OCI-M1 (cell line): ENCODE measurements at regions not wholly inside any gene's neighbourhood (a gene's known extent, or its start where the extent isn't known, plus 50 kb on each side); places are given as distances from the start of the nearest gene placed in this dataset.
"Not testable (repeated sequence)": the region's sequence is repeated elsewhere in the genome, so short reads cannot be mapped to it uniquely, and the experiment has no call there.

Experiments
- DNase-seq: peaks from one replicate; lab custom pipeline; 2025; lab: John Stamatoyannopoulos, UW

DNA sequence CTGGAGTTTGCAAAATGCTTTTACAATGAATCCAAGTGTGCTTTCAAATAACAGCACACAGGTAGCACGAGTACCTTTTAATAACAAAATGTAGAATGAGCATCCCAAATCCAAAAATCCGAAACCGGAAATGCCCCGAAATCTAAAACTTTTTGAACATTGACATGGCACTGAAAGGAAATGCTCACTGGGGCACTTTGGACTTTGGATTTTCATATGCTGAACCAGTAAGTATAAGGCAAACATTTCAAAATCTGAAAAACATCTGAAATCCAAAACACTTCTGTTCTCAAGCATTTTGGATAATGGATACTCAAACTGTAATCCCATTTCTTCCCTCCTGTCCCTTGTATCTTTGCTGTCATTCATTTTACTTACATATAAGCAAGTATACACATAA lies 50.1 kb downstream of the GCNT4 start:
- no peak for DNase-seq

DNA sequence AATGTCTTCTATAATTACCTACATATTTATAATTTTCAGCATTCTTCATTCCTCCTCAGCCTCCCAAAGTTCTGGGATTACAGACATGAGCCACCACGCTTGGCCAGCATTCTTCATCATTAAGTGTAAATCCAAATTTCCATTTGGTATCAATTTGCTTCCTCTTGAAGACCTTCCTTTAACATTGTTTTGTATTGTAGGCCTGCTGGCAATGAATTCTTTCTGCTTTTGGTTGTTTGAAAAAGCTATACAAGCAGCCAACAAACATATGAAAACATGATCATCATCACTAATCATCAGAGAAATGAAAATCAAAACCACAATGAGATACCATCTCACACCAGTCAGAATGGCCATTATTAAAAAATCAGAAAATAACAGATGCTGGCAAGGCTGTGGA lies 56.4 kb downstream of the GCNT4 start:
- DNase-seq, result no peak

DNA sequence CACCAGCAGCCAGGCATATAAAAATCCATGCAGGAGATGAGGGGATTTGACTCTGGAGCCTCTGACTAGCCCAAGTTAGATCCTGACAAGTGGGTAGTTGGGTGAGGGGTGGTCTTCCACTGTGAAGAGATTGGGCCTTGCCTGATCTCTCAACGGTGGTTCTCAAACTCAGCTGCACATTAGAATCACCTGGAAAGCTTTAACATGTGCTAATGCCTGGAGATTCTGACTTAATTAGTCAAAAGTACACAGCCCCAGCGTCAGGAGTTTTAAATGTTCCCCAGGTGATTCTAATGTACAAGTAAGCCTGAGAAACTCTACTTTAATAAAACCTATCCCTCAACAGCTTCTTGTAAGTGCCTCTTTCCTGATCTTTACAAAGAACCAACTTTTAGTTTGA lies 57.5 kb downstream of the GCNT4 start:
- DNase-seq, result no peak

DNA sequence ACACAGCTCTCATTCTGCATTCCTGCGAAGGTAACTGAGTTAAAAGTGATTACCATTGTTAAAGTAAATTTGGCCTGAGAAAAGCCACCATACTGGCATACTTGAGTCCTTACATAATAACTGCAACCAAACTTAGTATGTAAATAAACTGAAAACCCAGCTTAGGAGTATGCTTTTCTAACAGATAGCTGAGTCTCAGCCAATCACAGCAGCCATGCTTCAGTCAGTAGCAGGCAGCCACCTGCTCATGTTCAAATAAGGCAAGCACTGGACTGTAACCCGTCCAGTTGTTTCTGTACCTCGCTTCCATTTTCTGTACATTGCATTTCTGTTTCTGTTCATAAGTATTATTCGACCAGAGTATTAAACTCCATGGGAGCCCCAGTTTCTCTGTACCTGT lies 58.6 kb downstream of the GCNT4 start:
- DNase-seq, result no peak

DNA sequence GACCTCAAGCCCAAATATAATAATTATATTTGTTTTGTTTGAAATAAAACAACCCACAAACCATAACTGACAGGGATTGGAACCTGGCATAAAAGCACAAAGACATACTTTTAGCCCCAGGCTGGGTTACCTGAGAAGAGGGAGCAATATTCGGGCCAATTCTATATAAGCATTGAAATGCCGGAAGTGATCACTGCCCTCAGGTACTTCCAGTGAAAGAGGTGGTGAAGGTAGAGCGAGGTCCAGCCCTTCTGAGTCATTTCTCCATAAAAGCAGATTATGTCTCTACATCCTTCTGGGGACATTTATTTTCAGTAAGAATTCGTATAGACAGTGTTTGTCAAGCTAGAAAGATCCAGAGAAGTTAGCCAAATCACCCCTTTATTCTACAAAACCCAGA lies 59.6 kb downstream of the GCNT4 start:
- DNase-seq, result no peak

DNA sequence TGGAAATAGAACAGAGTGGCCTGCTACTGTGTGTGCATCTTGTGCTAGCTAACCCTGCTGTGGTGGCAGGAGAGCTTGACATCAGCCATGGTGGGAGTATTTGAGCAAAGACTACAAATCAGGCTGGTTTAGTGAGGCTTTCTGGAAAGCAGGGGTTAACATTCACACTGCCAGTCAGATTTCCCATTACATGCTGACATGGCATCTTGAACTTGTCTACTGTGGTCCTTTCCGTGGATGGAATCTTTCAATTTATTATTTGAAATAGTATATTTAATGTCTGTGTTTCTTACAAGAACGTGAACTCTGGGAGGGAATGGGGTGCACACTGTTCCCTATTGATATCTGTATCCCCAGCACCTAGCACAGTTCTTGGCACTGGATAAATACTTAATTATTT lies 60.8 kb downstream of the GCNT4 start:
- no peak for DNase-seq

DNA sequence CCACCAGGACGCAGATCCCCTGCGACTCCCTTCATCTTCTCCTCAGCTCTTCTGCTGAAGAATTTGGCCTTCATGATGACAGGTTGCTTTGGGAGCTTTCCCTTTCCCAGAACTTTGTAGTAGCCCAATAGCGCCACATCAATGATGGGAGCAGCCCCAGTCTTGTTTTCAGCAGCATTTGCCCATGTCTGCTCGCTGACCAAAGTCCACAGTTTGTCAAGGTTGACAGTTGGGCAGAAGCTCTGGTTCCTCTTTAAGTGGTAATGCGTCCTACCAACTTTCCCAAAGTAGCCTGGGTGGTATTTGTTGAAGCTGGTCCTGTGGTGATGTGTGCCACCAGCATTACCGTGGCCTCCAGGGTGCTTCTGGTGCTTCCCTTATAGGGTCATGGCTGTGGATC lies 62.2 kb downstream of the GCNT4 start:
- no peak for DNase-seq

DNA sequence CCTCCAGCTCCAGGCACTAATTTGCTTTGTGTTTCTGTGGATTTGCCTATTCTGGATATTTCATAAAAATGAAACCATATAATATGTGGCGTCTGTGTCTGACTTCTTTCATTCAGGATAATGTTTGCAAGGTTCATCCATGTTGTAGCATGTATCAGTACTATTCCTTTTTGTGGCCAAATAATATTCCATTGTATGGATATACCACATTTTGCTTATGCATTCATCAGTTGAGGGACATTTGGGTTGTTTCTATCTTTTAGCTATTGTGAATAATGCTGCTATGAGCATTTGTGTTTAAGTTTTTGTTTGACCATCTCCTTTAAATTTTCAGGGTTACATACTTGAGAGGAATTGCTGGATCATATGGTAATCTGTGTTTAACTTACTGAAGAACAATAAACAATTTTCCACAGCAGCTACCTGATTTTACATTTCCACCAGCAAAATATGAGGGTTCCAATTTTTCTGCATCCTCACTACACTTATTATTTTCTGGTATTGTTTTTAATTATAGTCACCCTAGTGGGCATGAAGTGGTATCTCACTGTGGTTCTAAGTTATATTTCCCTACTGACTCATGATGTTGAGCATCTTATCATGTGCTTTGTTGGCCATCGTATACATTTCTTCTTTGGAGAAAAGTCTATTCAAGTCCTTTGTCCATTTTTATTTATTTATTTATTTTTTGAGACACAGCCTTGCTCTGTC lies 63.9 kb downstream of the GCNT4 start:
- DNase-seq, result no peak

DNA sequence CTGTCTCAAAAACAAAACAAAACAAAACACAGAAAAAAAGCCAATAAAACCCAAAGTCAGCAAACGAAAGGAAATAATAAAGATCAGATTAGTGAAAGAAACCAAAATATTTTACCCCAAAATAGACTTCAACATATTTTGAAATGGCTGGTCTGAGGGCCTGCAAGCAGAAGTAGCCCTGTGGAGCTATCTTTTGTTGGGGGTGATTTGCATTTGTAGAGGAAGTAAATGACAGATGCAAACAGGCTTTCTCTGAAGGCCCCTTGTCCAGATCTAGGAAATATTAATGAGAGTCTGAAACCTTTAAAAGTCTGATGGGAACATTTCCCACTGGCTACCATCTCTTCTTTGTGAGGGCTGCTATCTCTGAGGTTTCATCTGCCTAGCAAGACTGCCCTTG lies 74.0 kb downstream of the GCNT4 start:
- no peak for DNase-seq

DNA sequence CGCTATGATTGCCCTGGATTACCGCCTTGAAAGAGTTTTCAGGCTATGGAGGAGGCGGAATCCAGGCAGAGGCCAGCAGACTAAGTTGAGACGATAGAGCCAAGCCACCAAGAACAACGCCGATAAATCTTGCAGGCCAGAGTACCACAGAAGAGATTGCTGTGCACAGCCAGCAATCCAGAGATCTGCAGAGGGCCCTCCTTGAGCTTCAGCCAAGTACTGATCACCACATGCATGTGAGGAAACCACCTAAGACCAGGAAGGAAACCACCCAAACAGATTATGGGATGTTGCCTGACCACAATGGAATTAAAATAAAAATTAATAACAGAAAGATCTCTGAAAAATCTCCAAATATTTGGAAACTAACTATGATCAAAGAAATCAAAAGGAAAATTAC lies 74.9 kb downstream of the GCNT4 start:
- no peak for DNase-seq

DNA sequence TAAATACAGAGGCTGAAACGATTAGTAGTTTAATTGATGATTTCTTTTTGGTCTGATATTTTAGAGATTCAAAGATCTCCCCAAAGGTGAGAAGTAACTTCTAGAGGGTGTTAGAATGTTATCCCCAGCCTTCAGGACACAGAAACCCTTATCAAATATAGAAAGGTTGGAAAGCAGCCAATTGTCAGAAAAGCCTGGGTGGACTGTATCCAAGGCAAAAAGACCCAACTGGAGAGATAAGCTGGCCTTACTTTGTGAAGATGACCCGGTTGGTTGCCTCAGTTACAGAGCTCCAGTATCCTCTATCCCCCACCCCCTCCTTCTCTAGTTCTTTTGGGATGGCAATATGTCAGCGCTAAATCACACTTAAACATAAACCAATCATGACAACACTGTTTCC lies 75.7 kb downstream of the GCNT4 start:
- peak; percentile 42 for DNase-seq

DNA sequence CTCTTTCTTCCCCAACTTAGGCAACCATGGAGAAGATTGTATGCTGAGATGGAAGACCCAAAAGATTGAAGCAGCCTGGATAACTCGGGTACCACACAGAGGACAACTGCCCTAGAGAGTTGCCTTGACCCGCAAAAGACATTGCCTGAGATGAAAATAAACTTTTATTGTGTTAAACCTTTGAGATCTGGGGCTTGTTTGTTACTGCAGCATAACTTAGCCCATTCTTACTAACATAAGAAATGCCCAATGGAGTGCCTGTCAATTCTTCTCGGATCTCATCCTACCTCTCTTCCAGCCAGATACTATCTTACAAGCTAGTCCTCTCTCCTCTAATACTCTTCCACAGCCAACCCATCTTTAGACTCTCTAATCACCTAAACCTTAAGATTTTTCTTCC lies 76.8 kb downstream of the GCNT4 start:
- DNase-seq, result no peak

DNA sequence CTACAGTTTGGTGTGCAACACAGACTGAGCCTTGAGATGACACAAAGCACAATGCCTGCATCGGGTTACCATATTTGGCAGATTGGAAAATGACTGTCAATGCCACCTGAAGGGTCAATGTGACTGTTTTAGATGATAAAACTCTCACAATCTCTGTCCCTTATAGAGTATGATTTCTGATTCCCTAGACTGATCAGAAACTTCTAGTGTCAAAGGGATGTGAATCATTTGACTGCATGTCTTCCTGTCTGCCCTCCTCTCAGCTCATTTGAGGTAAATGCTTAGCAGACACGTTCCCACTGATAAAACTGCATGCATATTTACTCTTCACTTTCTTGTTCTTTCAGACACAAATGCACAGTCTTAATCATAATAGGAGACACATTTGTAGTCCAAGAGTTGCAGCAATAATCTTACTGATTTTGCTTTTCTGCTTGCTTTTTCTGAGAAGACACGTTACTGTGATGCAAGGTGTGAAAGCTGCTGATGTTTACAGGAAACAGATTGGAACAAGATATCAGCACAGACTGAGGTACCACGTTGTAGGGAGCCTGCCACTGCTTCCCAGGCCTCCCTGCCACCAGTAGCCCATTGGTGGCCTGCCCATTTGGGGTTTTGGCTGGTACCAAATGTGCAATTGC lies 77.8 kb downstream of the GCNT4 start:
- DNase-seq, result no peak

DNA sequence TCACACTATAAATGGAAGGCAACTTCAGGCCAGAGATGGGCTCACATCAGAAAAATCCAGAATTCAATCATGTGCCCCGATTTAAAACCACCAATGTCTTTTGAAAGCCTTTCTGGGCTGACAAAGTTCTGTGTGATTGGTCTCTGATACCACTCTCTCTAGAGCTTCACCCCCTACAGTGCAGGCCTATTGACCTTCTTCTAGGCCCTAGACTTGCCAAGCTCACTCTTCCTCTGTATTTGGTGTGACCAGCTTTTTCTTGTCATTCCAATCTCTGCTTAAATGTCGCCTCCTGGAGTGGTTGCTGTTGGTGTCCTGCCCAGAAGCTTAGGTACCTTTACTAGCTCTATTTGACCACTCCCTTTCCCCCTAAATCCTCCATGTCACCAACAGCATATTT lies 78.7 kb downstream of the GCNT4 start:
- DNase-seq, result no peak

DNA sequence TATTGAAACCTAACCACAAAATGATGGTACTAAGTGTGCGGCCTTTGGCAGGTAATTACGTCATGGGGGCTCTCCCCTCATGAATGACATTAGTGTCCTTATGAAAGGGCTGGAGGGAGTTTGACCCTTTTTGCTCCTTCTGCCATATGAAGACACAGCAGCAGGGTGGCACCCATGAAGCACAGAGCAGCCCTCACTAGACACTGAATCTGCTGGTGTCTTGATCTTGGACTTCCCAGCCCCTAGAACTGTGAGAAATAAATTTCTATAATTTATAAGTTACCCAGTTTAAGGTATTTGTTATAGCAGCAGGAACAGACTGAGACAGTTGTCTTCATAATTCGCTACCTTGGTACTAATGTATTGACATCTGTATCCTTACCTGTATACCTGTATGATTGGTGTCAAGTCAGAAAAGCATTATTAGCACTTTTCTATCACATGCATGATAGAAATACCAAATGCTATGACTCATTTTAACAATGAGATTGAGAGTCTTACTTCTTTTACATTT lies 80.4 kb downstream of the GCNT4 start:
- DNase-seq, result no peak

DNA sequence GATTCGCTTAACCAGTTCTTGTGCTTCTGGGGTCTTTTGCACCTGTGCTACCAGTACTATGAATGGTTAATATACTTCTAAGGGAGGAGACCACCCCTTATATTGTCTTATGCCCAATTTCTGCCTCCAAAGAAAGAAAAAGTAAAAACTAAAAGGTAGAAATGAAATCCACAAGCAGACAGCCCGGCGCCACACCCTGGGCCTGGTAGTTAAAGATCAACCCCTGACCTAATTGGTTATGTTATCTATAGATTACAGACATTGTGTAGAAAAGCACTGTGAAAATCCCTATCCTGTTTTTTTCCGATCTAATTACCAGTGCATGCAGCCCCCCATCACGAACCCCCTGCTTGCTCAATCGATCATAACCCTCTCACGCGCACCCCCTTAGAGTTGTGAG lies 81.5 kb downstream of the GCNT4 start:
- not testable (repeated sequence) for DNase-seq

DNA sequence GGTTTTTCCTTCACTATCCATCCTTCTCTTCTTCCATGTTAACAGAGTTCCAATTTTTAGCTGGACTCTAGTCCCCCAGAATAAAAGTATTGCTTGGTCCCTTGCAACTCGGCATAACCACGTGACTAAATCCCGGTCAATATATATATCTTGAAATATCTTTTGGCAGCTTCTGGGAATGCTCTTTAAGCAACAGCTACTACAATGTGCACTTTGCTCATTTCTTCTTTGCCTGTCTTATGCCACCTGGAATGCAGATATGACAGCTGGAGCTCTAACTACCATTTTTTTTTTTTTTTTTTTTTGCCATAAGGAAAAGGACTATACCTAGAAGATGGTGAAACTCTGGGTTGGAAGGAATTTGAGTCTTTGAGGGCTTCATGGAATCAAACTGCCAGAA lies 82.6 kb downstream of the GCNT4 start:
- DNase-seq, result no peak

DNA sequence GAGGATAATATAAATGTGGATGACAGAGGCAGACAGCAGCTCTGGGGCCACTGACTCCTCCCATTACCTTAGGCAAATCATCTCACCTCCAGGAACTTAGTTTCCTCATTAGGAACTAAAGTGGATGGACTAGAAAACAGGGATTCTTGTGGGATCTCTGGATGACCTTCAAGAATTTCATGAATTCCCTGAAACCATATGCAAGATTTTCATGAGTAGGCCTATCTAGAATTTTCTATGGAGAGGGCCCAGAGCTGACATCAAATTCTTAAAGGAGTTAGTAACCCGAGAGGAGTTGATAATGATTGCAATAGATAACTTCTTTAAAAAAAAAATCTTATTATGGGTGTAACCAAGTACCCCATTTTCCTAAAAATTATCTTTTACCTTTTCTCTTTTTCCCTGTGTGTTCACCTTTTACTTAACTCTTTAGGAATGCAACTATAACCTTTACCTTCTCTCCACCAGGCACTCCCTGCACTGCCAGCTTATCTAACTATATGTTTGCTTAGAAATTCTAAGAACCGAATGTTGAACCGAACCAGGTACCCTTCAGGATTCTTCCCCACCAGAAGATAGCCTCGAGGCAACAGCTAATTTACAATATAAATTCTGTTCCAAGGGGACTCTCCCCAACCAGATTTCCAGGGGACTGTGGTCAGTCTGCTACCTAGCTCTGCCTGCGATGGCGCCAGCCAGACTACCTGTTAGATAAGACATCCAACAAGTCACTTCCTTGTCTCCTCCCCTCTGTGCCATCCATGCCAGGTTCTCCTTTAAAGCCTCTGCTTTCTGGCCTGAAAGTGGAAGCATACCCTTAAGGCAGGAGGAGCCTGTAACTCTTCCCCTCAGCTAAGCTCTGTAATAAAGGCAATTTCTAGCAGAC lies 86.0 kb downstream of the GCNT4 start:
- DNase-seq, result no peak

DNA sequence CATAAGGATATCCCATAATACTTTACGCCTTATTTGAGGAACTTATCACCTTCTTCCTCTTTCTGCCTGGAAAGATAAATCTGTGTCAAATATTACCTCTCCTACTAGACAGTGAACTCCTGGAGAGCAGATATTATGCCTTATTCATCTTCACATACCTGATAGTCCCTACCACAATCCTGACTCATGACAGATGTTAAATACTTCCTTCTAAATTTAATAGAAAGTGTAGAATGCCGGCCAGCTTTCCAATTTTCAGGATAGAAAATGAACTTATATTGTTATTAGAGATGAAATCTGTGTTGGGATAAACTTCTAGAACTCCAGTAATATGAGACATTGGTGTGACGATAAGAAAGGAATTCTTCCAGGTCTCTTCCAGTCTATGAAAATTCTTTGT lies 89.0 kb downstream of the GCNT4 start:
- DNase-seq, result no peak

DNA sequence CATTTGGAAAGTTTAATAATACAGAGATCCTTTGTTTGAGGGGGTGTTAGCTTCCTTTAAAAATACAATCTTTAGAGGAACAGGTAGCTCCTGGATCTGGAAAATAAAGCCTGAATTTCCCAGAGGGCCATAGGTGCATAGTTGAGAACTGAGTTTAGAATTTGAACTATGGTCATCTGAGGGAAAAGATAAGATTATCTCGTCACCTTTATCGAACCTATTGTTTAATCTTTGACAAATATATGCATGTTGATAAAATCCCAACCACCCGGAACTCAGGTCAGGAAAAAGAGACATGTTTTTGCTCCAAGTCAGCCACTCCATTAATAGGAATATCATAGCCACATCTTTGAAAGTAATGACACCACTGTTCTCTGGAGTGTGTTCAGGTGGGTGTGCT lies 91.7 kb upstream of the FAM169A start:
- no peak for DNase-seq

DNA sequence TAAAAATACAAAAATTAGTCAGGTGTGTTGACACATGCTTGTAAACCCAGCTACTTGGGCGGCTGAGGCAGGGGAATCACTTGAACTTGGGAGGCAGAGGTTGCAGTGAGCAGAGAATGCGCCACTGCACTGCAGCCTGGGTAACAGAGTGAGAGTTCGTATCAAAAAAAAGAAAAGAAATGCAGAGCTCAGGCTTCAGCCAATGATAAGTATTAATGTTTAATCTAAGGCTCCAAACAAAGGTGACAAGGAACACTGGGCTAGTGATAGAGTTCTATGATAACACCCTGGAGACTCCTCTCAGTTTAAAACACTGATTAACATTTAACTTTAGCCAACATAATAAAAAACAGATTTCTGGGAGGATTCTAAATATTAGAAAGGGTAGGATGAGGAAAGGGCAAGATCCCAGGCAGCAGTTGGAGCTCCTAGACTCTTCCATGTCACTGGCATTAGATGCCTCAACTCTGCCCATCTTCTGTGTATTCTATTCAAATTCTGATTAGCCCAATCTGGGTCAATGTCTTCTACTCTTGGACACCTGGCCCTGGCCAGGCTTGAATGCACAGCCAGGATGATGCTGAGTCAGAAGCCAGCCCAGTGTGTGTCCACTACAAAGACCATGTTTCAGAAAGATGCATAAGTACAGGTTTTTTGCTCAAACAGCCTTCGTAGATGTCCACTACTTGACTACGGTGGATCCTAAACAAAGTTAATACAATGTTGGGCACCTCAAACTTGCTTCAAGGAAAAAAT lies 91.0 kb upstream of the FAM169A start:
- DNase-seq, result no peak

DNA sequence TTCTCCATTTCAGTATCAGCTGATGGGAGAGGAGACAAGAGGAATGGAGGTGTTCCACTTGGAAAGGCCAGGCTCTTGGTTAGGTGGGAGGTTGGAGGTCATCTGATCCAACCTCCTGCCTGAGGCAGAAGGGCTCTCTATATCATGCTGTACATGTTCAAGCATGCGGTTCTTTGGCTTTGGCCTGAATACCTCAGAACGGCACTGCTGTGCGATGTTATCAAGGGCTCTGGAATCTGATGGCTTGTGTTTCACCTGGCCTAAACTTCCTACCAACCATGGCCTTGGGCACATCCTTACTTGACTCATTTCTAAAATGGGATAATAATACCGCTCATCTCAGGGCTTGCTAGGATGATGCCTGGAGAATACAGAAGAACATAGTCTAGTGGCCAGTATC lies 90.1 kb upstream of the FAM169A start:
- no peak for DNase-seq
